Neuron (in vitro differentiated cells): ENCODE measurements at regions not wholly inside any gene's neighbourhood (a gene's known extent, or its start where the extent isn't known, plus 50 kb on each side); places are given as distances from the start of the nearest gene placed in this dataset.
"Not testable (repeated sequence)": the region's sequence is repeated elsewhere in the genome, so short reads cannot be mapped to it uniquely, and the experiment has no call there.

Experiments
- H2AFZ ChIP-seq: one replicate; pipeline ENCODE4 v1.6.1; 2013; ENCODE audit warnings: low read depth, mild to moderate bottlenecking, inconsistent platforms, low read length, moderate library complexity
- H3K27me3 ChIP-seq: one replicate; pipeline ENCODE4 v1.6.1; 2013; ENCODE audit warnings: low read length; ENCODE audit not compliant: insufficient read depth
- H3K36me3 ChIP-seq: one replicate; pipeline ENCODE4 v1.6.1; 2013; ENCODE audit warnings: low read length; ENCODE audit not compliant: insufficient read depth
- H3K4me1 ChIP-seq: one replicate; pipeline ENCODE4 v1.6.1; 2013; ENCODE audit warnings: low read length; ENCODE audit not compliant: insufficient read depth
- H3K4me3 ChIP-seq: 2 replicates; pipeline ENCODE4 v1.5.1; 2013; ENCODE audit warnings: mild to moderate bottlenecking, low read length, moderate library complexity
- H3K9me3 ChIP-seq: one replicate; pipeline ENCODE4 v1.6.1; 2013; ENCODE audit warnings: low read length

DNA sequence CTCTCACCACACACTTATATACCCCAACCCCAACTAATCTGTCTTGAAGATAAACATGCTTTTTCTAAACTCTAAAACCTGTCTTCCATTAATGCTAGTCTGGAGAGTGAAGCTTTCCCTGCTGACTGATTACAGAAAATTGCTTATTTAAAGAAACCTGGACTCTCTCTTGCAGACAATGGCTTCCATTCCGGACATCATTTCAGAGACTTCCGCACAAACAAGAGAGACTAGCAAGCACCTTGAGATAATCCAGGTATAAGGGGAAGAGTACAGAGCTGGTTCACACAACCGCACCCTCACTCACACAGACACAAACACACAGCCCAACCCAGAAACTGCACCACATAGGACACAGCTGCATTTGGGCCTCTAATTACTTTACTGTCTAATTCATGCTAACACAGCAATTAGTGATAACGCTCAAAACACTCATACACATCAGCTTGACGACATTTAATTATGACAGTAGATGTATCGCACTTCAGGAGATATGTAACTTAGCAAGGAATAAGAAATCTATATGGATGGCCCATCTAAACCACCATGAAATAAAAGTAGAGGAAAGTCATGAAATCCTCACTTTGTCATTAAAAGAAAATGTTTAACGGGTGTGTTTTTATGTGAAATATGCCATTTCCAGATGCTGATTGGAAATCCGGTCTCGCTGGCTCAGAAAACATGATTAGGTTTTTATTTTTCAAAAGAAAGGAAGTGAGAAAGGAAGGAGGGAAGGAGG lies 138.1 kb upstream of the JARID2 start:
- no peak overlapping the region for H2AFZ ChIP-seq
- H3K27me3 ChIP-seq: no peaks in the 10 kb centered on the region
- no peaks in the 10 kb centered on the region for H3K9me3 ChIP-seq
- no peaks in the 10 kb centered on the region for H3K4me1 ChIP-seq
- no peak overlapping the region for H3K4me3 ChIP-seq
- H3K36me3 ChIP-seq: no peaks in the 10 kb centered on the region

- no peaks in the 10 kb centered on the region for H3K4me1 ChIP-seq
- no peak overlapping the region for H2AFZ ChIP-seq
- no peaks in the 10 kb centered on the region for H3K27me3 ChIP-seq
- no peaks in the 10 kb centered on the region for H3K36me3 ChIP-seq
- H3K4me3 ChIP-seq: no peak overlapping the region
- no peaks in the 10 kb centered on the region for H3K9me3 ChIP-seq
Measured at GRCh38 chr6:15108383-15108715, 137.5 kb upstream of the JARID2 start.

GRCh38 chr6:15109338-15110090 lies 136.4 kb upstream of the JARID2 start:
- Histone ChIP-seq H2AFZ (no peak overlapping the region), H3K9me3 (no peaks in the 10 kb centered on the region), H3K4me3 (no peak overlapping the region), H3K36me3 (no peaks in the 10 kb centered on the region), H3K27me3 (no peaks in the 10 kb centered on the region), H3K4me1 (no peaks in the 10 kb centered on the region)

- no peaks in the 10 kb centered on the region for H3K4me1 ChIP-seq
- no peak overlapping the region for H2AFZ ChIP-seq
- no peaks in the 10 kb centered on the region for H3K36me3 ChIP-seq
- H3K9me3 ChIP-seq: no peaks in the 10 kb centered on the region
- no peak overlapping the region for H3K4me3 ChIP-seq
- H3K27me3 ChIP-seq: no peaks in the 10 kb centered on the region
Measured at GRCh38 chr6:15110726-15111354, 135.0 kb upstream of the JARID2 start.

DNA sequence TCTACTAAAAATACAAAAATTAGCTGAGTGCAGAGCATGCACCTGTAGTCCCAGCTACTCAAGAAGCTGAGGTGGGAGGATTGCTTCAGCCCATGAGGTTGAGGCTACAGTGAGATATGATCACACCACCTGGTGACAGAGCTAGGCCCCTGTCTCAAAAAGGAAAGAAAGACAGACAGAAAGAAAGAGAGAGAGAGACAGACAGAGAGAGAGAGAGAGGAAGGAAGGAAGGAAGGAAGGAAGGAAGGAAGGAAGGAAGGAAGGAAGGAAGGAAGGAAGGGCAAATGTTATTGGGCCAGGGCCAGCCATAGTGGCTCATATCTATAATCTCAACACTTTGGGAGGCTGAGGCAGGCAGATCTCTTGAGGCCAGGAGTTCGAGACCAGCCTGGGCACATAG lies 134.3 kb upstream of the JARID2 start:
- not testable (repeated sequence) for H3K9me3 ChIP-seq, H3K36me3 ChIP-seq, H3K4me1 ChIP-seq, H2AFZ ChIP-seq, H3K27me3 ChIP-seq, H3K4me3 ChIP-seq

DNA sequence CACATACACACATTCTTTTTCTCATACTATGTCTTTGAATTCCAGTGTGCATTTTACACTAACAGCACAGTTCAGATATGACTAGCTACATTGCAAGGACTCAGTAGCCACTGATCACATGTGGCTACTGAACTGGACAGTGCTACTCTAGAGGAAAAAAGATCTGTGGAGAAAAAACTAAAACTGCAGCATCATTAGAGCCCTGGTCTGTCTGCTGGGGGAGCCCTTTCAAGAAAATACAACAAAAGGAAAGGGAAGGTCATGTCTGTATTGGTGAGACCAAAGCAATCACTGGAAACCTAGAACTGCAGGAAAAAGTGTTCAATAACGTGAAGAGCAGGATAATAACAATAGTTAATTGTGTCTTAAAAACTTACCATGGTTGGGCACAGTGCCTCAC lies 132.3 kb upstream of the JARID2 start:
- H3K9me3 ChIP-seq: no peaks in the 10 kb centered on the region
- H3K27me3 ChIP-seq: no peaks in the 10 kb centered on the region
- H3K36me3 ChIP-seq: no peaks in the 10 kb centered on the region
- no peak overlapping the region for H3K4me3 ChIP-seq
- no peak overlapping the region for H2AFZ ChIP-seq
- H3K4me1 ChIP-seq: no peaks in the 10 kb centered on the region

DNA sequence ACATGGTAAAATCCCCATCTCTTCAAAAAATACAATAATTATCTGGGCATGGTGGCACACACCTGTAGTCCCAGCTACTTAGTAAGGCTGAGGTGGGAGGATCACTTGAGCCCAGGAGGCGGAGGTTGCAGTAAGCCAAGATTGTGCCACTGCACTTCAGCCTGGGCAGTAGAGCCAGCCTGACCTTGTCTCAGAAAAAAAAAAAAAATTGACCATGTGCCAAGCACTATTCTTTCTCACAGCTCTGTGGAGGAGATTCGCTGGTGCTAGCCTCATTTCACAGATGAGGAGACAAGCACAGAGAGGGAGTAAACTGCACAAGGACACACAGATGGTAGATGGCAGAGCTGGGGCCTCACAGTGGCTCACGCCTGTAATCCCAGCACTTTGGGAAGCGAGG lies 131.8 kb upstream of the JARID2 start:
- Histone ChIP-seq H3K4me1 (no peaks in the 10 kb centered on the region), H3K4me3 (no peak overlapping the region), H2AFZ (no peak overlapping the region), H3K9me3 (no peaks in the 10 kb centered on the region), H3K27me3 (no peaks in the 10 kb centered on the region), H3K36me3 (no peaks in the 10 kb centered on the region)

GRCh38 chr6:15116889-15117288 lies 129.0 kb upstream of the JARID2 start:
- no peaks in the 10 kb centered on the region for H3K27me3 ChIP-seq
- no peaks in the 10 kb centered on the region for H3K36me3 ChIP-seq
- H3K4me3 ChIP-seq: no peak overlapping the region
- H3K4me1 ChIP-seq: no peaks in the 10 kb centered on the region
- H3K9me3 ChIP-seq: no peaks in the 10 kb centered on the region
- no peak overlapping the region for H2AFZ ChIP-seq

- H3K4me3 ChIP-seq: no peak overlapping the region
- H3K27me3 ChIP-seq: no peaks in the 10 kb centered on the region
- no peaks in the 10 kb centered on the region for H3K36me3 ChIP-seq
- H3K9me3 ChIP-seq: no peaks in the 10 kb centered on the region
- H3K4me1 ChIP-seq: no peaks in the 10 kb centered on the region
- no peak overlapping the region for H2AFZ ChIP-seq
Measured at GRCh38 chr6:15121443-15121842, 124.4 kb upstream of the JARID2 start.

- H2AFZ ChIP-seq: no peak overlapping the region
- H3K4me3 ChIP-seq: no peak overlapping the region
- H3K4me1 ChIP-seq: no peaks in the 10 kb centered on the region
- H3K27me3 ChIP-seq: no peaks in the 10 kb centered on the region
- H3K9me3 ChIP-seq: no peaks in the 10 kb centered on the region
- H3K36me3 ChIP-seq: no peaks in the 10 kb centered on the region
Measured at GRCh38 chr6:15121977-15122550, 123.8 kb upstream of the JARID2 start.

GRCh38 chr6:15129887-15130286 lies 116.0 kb upstream of the JARID2 start:
- Histone ChIP-seq H3K4me3 (no peak overlapping the region), H3K9me3 (no peaks in the 10 kb centered on the region), H2AFZ (no peak overlapping the region)

DNA sequence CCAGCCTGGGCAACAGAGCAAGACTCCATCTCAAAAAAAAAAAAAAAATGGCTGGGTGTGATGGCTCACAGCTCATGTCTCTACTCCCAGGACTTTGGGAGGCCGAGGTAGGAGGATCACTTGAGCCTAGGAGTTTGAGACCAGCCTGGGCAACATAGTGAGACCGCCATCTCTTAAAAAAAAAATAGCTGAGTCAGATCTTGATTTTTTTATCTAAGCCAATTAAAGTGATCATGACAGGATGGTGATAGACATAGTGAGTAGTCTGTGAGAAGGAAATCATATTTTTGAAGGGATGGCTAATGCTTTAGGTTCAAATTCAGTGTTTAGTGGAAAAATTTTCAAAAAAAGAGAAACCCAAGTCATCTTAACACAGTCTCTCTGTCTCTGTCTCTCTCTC lies 114.6 kb upstream of the JARID2 start:
- no peak overlapping the region for H3K4me3 ChIP-seq
- H2AFZ ChIP-seq: no peak overlapping the region
- H3K9me3 ChIP-seq: no peaks in the 10 kb centered on the region
- no peaks in the 10 kb centered on the region for H3K27me3 ChIP-seq
- no peaks in the 10 kb centered on the region for H3K4me1 ChIP-seq
- H3K36me3 ChIP-seq: no peaks in the 10 kb centered on the region

More at GRCh38 chr6:15129887-15130286, 116.0 kb upstream of the JARID2 start:
- no peaks in the 10 kb centered on the region for H3K36me3 ChIP-seq
- H3K27me3 ChIP-seq: no peaks in the 10 kb centered on the region
- H3K4me1 ChIP-seq: no peaks in the 10 kb centered on the region

DNA sequence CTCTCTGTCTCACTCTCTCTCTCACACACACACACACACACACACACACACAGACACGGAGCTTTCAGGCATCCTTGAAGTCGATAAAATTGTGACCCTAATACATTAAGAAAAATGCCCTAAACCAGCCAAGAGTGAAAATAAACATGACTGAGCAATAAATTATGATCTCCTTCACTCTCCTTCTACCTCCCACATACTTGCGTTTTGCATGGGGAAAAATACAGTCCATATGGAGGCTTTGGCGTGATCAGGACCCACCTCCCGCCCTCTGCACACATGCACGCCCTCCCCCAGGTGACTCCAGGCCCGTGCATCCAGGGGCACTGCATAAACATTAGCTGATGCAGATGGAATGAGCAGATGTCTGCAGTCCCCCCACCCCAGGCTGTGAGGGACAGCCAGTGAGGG lies 114.2 kb upstream of the JARID2 start:
- no peaks in the 10 kb centered on the region for H3K36me3 ChIP-seq
- no peaks in the 10 kb centered on the region for H3K27me3 ChIP-seq
- no peak overlapping the region for H2AFZ ChIP-seq
- no peak overlapping the region for H3K4me3 ChIP-seq
- H3K4me1 ChIP-seq: no peaks in the 10 kb centered on the region
- no peaks in the 10 kb centered on the region for H3K9me3 ChIP-seq
